ENCODE measurements at regions not wholly inside any gene's neighbourhood (a gene's known extent, or its start where the extent isn't known, plus 50 kb on each side); places are given as distances from the start of the nearest gene placed in this dataset.

- TF ChIP-seq EZH2phosphoT487 (IDR thresholded peaks at IDR 0.05), result no peak
- no peak for TF ChIP-seq CTCF (IDR thresholded peaks at IDR 0.05)
Measured at GRCh38 chr5:6112125-6112524, 266.2 kb downstream of the MED10 start.

Data from neural progenitor cell (in vitro differentiated cells).